WERI-Rb-1 (cell line): ENCODE measurements at regions not wholly inside any gene's neighbourhood (a gene's known extent, or its start where the extent isn't known, plus 50 kb on each side); places are given as distances from the start of the nearest gene placed in this dataset.

Experiments used
- DNase-seq: peaks from one replicate; pipeline ENCODE4 v3.0.0-alpha.2; 2020
- H3K27ac ChIP-seq: fragments of 250-450 bp; sonication (Bioruptor Pico); 2 replicates; pipeline ENCODE4 v1.5.1; 2020; ENCODE audit warnings: mild to moderate bottlenecking, moderate library complexity
- H3K27me3 ChIP-seq: fragments of 250-450 bp; sonication (Bioruptor Pico); 2 replicates; pipeline ENCODE4 v1.5.1; 2021; ENCODE audit warnings: mild to moderate bottlenecking, low read depth, moderate library complexity; ENCODE audit not compliant: insufficient read depth, severe bottlenecking
- H3K36me3 ChIP-seq: fragments of 250-450 bp; sonication (Bioruptor Pico); 2 replicates; pipeline ENCODE4 v1.5.1; 2020; ENCODE audit warnings: mild to moderate bottlenecking, moderate library complexity
- H3K4me3 ChIP-seq: 2 replicates; pipeline ENCODE4 v1.5.1; 2011; ENCODE audit warnings: low read depth, mild to moderate bottlenecking, control low read depth, low read length
- H3K9me3 ChIP-seq: fragments of 250-450 bp; sonication (Bioruptor Pico); 2 replicates; pipeline ENCODE4 v1.5.1; 2021; ENCODE audit warnings: mild to moderate bottlenecking, moderate library complexity; ENCODE audit not compliant: severe bottlenecking
- CTCF ChIP-seq: IDR thresholded peaks from 2 replicates; pipeline ENCODE4 v1.5.1; 2011; ENCODE audit warnings: low read depth, mild to moderate bottlenecking, control low read depth, inconsistent platforms, low read length

- no peaks in the 10 kb centered on the region for H3K9me3 ChIP-seq
- DNase-seq: no peak
- no peak overlapping the region for H3K4me3 ChIP-seq
- no peak for TF ChIP-seq CTCF
- H3K27me3 ChIP-seq: no peaks in the 10 kb centered on the region
- H3K27ac ChIP-seq: no peak overlapping the region
- H3K36me3 ChIP-seq: no peaks in the 10 kb centered on the region
These were observed 313.3 kb upstream of the GULP1 start for GRCh38 chr2:187978356-187978755.

- Histone ChIP-seq H3K4me3 (no peak overlapping the region), H3K27ac (no peak overlapping the region), H3K9me3 (no peaks in the 10 kb centered on the region), H3K27me3 (no peaks in the 10 kb centered on the region), H3K36me3 (no peaks in the 10 kb centered on the region)
- TF ChIP-seq CTCF: no peak
- DNase-seq: no peak
These were observed 309.0 kb upstream of the GULP1 start for GRCh38 chr2:187982668-187983067.

- DNase-seq: no peak
- Histone ChIP-seq H3K27me3 (no peaks in the 10 kb centered on the region), H3K9me3 (no peaks in the 10 kb centered on the region), H3K36me3 (no peaks in the 10 kb centered on the region), H3K27ac (no peak overlapping the region), H3K4me3 (no peak overlapping the region)
- no peak for TF ChIP-seq CTCF
These were observed 306.5 kb upstream of the GULP1 start for GRCh38 chr2:187985195-187985594.

- H3K27ac ChIP-seq: no peak overlapping the region
- no peaks in the 10 kb centered on the region for H3K27me3 ChIP-seq
- TF ChIP-seq CTCF: no peak
These were observed 305.8 kb upstream of the GULP1 start for GRCh38 chr2:187985923-187986322.

GRCh38 chr2:187986390-187987105, 305.1 kb upstream of the GULP1 start:
- DNase-seq: no peak
- no peak for TF ChIP-seq CTCF
- H3K27ac ChIP-seq: no peak overlapping the region

More at GRCh38 chr2:187985923-187986322, 305.8 kb upstream of the GULP1 start:
- no peaks in the 10 kb centered on the region for H3K9me3 ChIP-seq
- DNase-seq: no peak
- no peak overlapping the region for H3K4me3 ChIP-seq
- no peaks in the 10 kb centered on the region for H3K36me3 ChIP-seq

GRCh38 chr2:187988348-187988747, 303.3 kb upstream of the GULP1 start:
- DNase-seq: no peak
- no peaks in the 10 kb centered on the region for H3K27me3 ChIP-seq
- no peaks in the 10 kb centered on the region for H3K36me3 ChIP-seq
- no peak overlapping the region for H3K27ac ChIP-seq
- no peak overlapping the region for H3K4me3 ChIP-seq
- TF ChIP-seq CTCF: no peak
- no peaks in the 10 kb centered on the region for H3K9me3 ChIP-seq

More at GRCh38 chr2:187986390-187987105, 305.1 kb upstream of the GULP1 start:
- Histone ChIP-seq H3K27me3 (no peaks in the 10 kb centered on the region), H3K9me3 (no peaks in the 10 kb centered on the region), H3K4me3 (no peak overlapping the region), H3K36me3 (no peaks in the 10 kb centered on the region)
